Coronary artery (tissue), 2 donors: ENCODE measurements at regions not wholly inside any gene's neighbourhood (a gene's known extent, or its start where the extent isn't known, plus 50 kb on each side); places are given as distances from the start of the nearest gene placed in this dataset.

ENCODE experiments used
- DNase-seq: peaks from one replicate; pipeline ENCODE4 v3.0.0-alpha.2; 2017; ENCODE audit warnings: low spot score
- H3K27ac ChIP-seq, 2 donors: fragments of 200-600 bp; sonication (generic); one replicate each; pipeline ENCODE4 v1.5.1; 2016 to 2019
- H3K4me3 ChIP-seq: fragments of 200-600 bp; sonication (generic); 2 replicates; pipeline ENCODE4 v1.5.1; 2016; ENCODE audit warnings: mild to moderate bottlenecking, moderate library complexity
- CTCF ChIP-seq: fragments of 200-600 bp; sonication (generic); IDR thresholded peaks from one replicate; pipeline ENCODE4 v1.5.1; 2019; ENCODE audit warnings: antibody characterized with exemption

DNA sequence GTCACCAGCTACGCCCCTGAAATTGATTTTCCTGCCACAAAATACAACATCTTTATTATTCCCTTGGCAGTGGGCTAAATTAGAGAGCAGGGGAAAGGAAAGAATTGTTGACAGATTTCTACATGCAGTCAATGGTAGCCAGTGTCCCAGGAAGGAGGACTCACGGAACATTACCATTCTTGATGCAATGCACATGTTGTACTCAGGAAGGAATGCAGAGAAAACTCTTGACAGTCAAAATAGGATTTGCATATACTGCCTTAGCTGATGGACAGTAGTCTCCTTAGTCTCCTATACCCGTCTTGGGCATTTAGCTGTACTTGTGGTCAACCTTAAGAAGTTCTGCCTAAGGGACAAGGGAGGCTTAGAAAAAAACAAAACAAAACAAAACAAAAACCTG lies 158.0 kb upstream of the GYPA start:
- H3K27ac ChIP-seq: no peak overlapping the region
- no peak overlapping the region for H3K4me3 ChIP-seq
- DNase-seq: no peak
- no peak for TF ChIP-seq CTCF

- no peak overlapping the region for H3K27ac ChIP-seq
- no peak for TF ChIP-seq CTCF
- no peak overlapping the region for H3K4me3 ChIP-seq
Measured at GRCh38 chr4:144300616-144301015, 160.1 kb upstream of the GYPA start.

GRCh38 chr4:144302704-144303536 lies 162.4 kb upstream of the GYPA start:
- Histone ChIP-seq H3K4me3 (no peak overlapping the region), H3K27ac (no peak overlapping the region)
- DNase-seq: no peak
- TF ChIP-seq CTCF: no peak

More at GRCh38 chr4:144300616-144301015, 160.1 kb upstream of the GYPA start:
- no peak for DNase-seq

GRCh38 chr4:144304025-144304424 lies 163.5 kb upstream of the GYPA start:
- Histone ChIP-seq H3K4me3 (no peak overlapping the region), H3K27ac (no peak overlapping the region)
- DNase-seq: no peak
- TF ChIP-seq CTCF: no peak

- no peak for DNase-seq
- Histone ChIP-seq H3K4me3 (no peak overlapping the region), H3K27ac (no peak overlapping the region)
- no peak for TF ChIP-seq CTCF
Measured at GRCh38 chr4:144310535-144310934, 170.0 kb upstream of the GYPA start.

DNA sequence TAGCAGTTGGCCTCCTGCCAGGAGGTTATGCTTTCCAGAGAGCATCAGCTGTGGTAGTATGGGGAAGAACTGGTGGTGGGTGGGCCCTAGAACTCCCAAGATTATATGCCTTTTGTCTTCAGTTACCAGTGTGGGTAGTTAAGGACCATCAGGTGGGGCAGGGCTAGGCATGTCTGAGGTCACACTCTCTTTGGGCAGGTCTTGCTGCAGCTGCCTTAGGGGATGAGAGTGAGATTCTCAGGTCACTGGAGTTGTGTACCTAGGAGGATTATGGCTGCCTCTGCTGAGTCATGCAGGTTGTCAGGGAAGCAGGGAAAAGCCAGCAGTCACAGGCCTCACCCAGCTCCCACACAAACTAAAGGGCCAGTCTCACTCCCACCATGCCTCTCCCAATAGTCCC lies 172.9 kb upstream of the GYPA start:
- TF ChIP-seq CTCF: no peak
- no peak overlapping the region for H3K27ac ChIP-seq
- H3K4me3 ChIP-seq: no peak overlapping the region
- DNase-seq: no peak

- DNase-seq: no peak
- no peak for TF ChIP-seq CTCF
- H3K27ac ChIP-seq: no peak overlapping the region
- H3K4me3 ChIP-seq: no peak overlapping the region
Measured at GRCh38 chr4:144316869-144317268, 176.4 kb upstream of the GYPA start.
